MCF 10A (cell line): ENCODE measurements at regions not wholly inside any gene's neighbourhood (a gene's known extent, or its start where the extent isn't known, plus 50 kb on each side); places are given as distances from the start of the nearest gene placed in this dataset.

Source experiments
- BruUV-seq: library from RNA; stranded (reverse); fragments of 400-500 nt; replicated peaks from 2 replicates; lab custom pipeline; 2021; lab: Mats Ljungman, UMichigan
- CTCF ChIA-PET: fragments of 300-600 bp; sonication (Branson Sonifier 250); formaldehyde crosslinking; extraction: SDS; loops from one replicate; lab custom pipeline; 2021; ENCODE audit warnings: antibody characterized with exemption, inconsistent platforms; lab: Yijun Ruan, JAX
- POLR2A ChIA-PET: fragments of 300-600, 350-650 bp; sonication (Branson Sonifier 250); formaldehyde crosslinking; extraction: SDS; loops from one replicate; lab custom pipeline; 2020; ENCODE audit warnings: antibody characterized with exemption, inconsistent platforms; lab: Yijun Ruan, JAX
- DNase-seq: peaks from one replicate; pipeline ENCODE4 v3.0.0-alpha.2; 2018; ENCODE audit not compliant: unreplicated experiment
- H3K27ac Mint-ChIP-seq: one replicate; pipeline ENCODE4 v1.8.0; 2022; ENCODE audit warnings: mild to moderate bottlenecking, low read depth, mixed read lengths; ENCODE audit not compliant: unreplicated experiment
- H3K27me3 Mint-ChIP-seq: one replicate; pipeline ENCODE4 v1.8.0; 2022; ENCODE audit warnings: mixed read lengths; ENCODE audit not compliant: insufficient read depth, unreplicated experiment
- H3K36me3 Mint-ChIP-seq: one replicate; pipeline ENCODE4 v1.8.0; 2022; ENCODE audit warnings: mild to moderate bottlenecking, moderate library complexity, mixed read lengths; ENCODE audit not compliant: insufficient read depth, unreplicated experiment
- H3K4me1 Mint-ChIP-seq: one replicate; pipeline ENCODE4 v1.8.0; 2022; ENCODE audit warnings: mixed read lengths; ENCODE audit not compliant: insufficient read depth, unreplicated experiment
- H3K4me3 Mint-ChIP-seq: one replicate; pipeline ENCODE4 v1.8.0; 2022; ENCODE audit warnings: mild to moderate bottlenecking, moderate library complexity, mixed read lengths; ENCODE audit not compliant: unreplicated experiment
- H3K9me3 Mint-ChIP-seq: one replicate; pipeline ENCODE4 v1.8.0; 2022; ENCODE audit warnings: mixed read lengths; ENCODE audit not compliant: unreplicated experiment
- CTCF ChIP-seq: fragments of 200-600 bp; IDR thresholded peaks from one replicate; pipeline ENCODE4 v1.8.0; 2022; ENCODE audit warnings: antibody characterized with exemption, mild to moderate bottlenecking; ENCODE audit not compliant: unreplicated experiment
- intact Hi-C: fragments of 100-400 bp; cut with micrococcal nuclease; formaldehyde crosslinking; loops from 2 replicates; pipeline ENCODE4 v1.14.1; 2022

GRCh38 chr1:83641206-83641658 lies 357.7 kb downstream of the TTLL7 start:
- no peak overlapping the region for H3K4me3 Mint-ChIP-seq
- POLR2A ChIA-PET, result no interaction called here
- H3K9me3 Mint-ChIP-seq, result no peaks in the 10 kb centered on the region
- H3K27me3 Mint-ChIP-seq, result no peaks in the 10 kb centered on the region
- CTCF ChIA-PET, result no interaction called here
- intact Hi-C loops, result loop anchor here (10.0 kb wide), 1 partner anchor 86 kb away; no protein-coding TSS in a partner anchor
- no peak overlapping the region for H3K27ac Mint-ChIP-seq
- peak; percentile 24 for DNase-seq
- H3K4me1 Mint-ChIP-seq, result peaks cover 5% of the 10 kb centered on the region
- no TSS peak for BruUV-seq
- no peaks in the 10 kb centered on the region for H3K36me3 Mint-ChIP-seq
- TF ChIP-seq CTCF, result no peak

- TF ChIP-seq CTCF, result no peak
- no peak for DNase-seq
- intact Hi-C loops, result loop anchor here (10.0 kb wide), 1 partner anchor 85 kb away; no protein-coding TSS in a partner anchor
- BruUV-seq, result no TSS peak
- H3K27me3 Mint-ChIP-seq, result no peaks in the 10 kb centered on the region
- CTCF ChIA-PET, result interaction anchor here (0.6 to 1.2 kb wide), 2 partner anchors 56 to 1456 kb away, joined by 3 to 4 read pairs; no protein-coding TSS in a partner anchor
- H3K9me3 Mint-ChIP-seq, result no peaks in the 10 kb centered on the region
- POLR2A ChIA-PET, result no interaction called here
- peaks cover 5% of the 10 kb centered on the region for H3K4me1 Mint-ChIP-seq
- no peak overlapping the region for H3K4me3 Mint-ChIP-seq
- H3K27ac Mint-ChIP-seq, result no peak overlapping the region
- no peaks in the 10 kb centered on the region for H3K36me3 Mint-ChIP-seq
Measured at GRCh38 chr1:83639785-83640184, 359.1 kb downstream of the TTLL7 start.

- TF ChIP-seq CTCF, result no peak
- DNase-seq, result no peak
- Mint-ChIP-seq H3K4me1 (peaks cover 5% of the 10 kb centered on the region), H3K36me3 (no peaks in the 10 kb centered on the region), H3K4me3 (no peak overlapping the region), H3K27me3 (no peaks in the 10 kb centered on the region), H3K9me3 (no peaks in the 10 kb centered on the region), H3K27ac (no peak overlapping the region)
- intact Hi-C loops, result no loop called here
- ChIA-PET CTCF (interaction anchor here (0.6 to 1.7 kb wide), 2 partner anchors 11 to 173 kb away, joined by 3 to 6 read pairs; no protein-coding TSS in a partner anchor), POLR2A (no interaction called here)
- no TSS peak for BruUV-seq
Measured at GRCh38 chr1:83637586-83637985, 361.3 kb downstream of the TTLL7 start.

- BruUV-seq, result no TSS peak
- DNase-seq, result no peak
Measured at GRCh38 chr1:83637009-83637408, 361.9 kb downstream of the TTLL7 start.

More at GRCh38 chr1:83637009-83637408, 361.9 kb downstream of the TTLL7 start:
- H3K36me3 Mint-ChIP-seq, result no peaks in the 10 kb centered on the region
- no peaks in the 10 kb centered on the region for H3K27me3 Mint-ChIP-seq
- POLR2A ChIA-PET, result interaction anchor here (0.7 kb wide), 1 partner anchor 172 kb away, joined by 3 read pairs; no protein-coding TSS in a partner anchor
- H3K4me3 Mint-ChIP-seq, result no peak overlapping the region
- CTCF ChIA-PET, result interaction anchor here (0.6 to 1.7 kb wide), 2 partner anchors 10 to 172 kb away, joined by 3 to 6 read pairs; no protein-coding TSS in a partner anchor
- intact Hi-C loops, result no loop called here
- TF ChIP-seq CTCF, result no peak
- no peaks in the 10 kb centered on the region for H3K9me3 Mint-ChIP-seq
- peaks cover 5% of the 10 kb centered on the region for H3K4me1 Mint-ChIP-seq
- no peak overlapping the region for H3K27ac Mint-ChIP-seq
